ENCODE measurements at regions not wholly inside any gene's neighbourhood (a gene's known extent, or its start where the extent isn't known, plus 50 kb on each side); places are given as distances from the start of the nearest gene placed in this dataset.

DNA sequence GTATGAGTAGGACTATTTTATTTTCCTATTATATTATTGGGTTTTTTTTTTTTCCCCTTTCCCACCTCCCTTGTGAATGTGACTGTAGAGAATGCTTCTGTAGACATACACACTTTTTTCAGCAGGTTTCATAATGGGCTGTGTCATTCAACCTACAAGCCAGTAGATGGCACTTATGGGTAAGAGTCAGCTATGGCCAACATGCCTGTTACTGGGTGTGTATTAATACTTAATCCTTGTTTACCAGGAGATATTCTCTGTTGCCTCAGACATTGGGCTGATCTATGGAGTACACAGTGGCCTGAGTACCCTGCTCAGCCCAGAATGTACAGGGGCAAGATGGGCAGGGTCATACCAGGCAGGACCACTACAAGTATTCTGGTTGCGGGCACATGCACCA is 382.5 kb downstream of the EPHA7 start:
- no peak for TF ChIP-seq SMARCA5 (IDR thresholded peaks at IDR 0.05)
- TF ChIP-seq ZNF274 (IDR thresholded peaks at IDR 0.05; ENCODE audit: insufficient read depth, insufficient read length): no peak
- no peak for TF ChIP-seq SMAD1 (IDR thresholded peaks at IDR 0.05; ENCODE audit: low read depth, partially characterized antibody)
- no peak for TF ChIP-seq JUNB (IDR thresholded peaks at IDR 0.05)
- TF ChIP-seq ESRRA (IDR thresholded peaks at IDR 0.05; ENCODE audit: low read length): no peak
- no peak for TF ChIP-seq EZH2 (IDR thresholded peaks at IDR 0.05; ENCODE audit: borderline replicate concordance, control insufficient read depth, low read depth, low read length)
- TF ChIP-seq, protein P1, sequence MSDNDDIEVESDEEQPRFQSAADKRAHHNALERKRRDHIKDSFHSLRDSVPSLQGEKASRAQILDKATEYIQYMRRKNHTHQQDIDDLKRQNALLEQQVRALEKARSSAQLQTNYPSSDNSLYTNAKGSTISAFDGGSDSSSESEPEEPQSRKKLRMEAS (IDR thresholded peaks at IDR 0.05; ENCODE audit: low read depth, low read length): no peak
- TF ChIP-seq, protein P2, sequence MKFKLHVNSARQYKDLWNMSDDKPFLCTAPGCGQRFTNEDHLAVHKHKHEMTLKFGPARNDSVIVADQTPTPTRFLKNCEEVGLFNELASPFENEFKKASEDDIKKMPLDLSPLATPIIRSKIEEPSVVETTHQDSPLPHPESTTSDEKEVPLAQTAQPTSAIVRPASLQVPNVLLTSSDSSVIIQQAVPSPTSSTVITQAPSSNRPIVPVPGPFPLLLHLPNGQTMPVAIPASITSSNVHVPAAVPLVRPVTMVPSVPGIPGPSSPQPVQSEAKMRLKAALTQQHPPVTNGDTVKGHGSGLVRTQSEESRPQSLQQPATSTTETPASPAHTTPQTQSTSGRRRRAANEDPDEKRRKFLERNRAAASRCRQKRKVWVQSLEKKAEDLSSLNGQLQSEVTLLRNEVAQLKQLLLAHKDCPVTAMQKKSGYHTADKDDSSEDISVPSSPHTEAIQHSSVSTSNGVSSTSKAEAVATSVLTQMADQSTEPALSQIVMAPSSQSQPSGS (IDR thresholded peaks at IDR 0.05; ENCODE audit: low read length): no peak
- TF ChIP-seq EP300 (IDR thresholded peaks at IDR 0.05; ENCODE audit: borderline replicate concordance in 1 of 2, control insufficient read depth in 1 of 2, low read depth in 2 of 2, low read length in 2 of 2): no peak
- no peak for TF ChIP-seq TAF1 (IDR thresholded peaks at IDR 0.05; ENCODE audit: borderline replicate concordance, low read depth, low read length)

Measured in GM12878 (cell line).